ENCODE measurements at regions not wholly inside any gene's neighbourhood (a gene's known extent, or its start where the extent isn't known, plus 50 kb on each side); places are given as distances from the start of the nearest gene placed in this dataset.
"Not testable (repeated sequence)": the region's sequence is repeated elsewhere in the genome, so short reads cannot be mapped to it uniquely, and the experiment has no call there.

DNA sequence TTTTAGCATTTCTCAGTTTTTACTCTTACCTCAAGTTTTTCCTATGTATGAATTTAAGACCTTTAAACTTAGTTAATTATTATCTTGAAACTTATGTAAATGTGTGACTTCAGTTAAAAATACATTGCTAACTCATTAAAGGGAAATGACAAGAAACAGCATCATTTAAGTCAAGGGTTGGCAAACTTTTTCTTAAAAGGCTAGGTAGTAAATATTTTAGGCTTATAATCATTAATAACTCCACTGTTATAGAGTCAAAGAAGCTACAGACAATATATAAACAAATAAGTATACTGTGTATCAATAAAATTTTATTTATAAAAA, 259.7 kb upstream of the RBMS1 start:
- Histone ChIP-seq H3K27ac (ENCODE audit: low read depth) (no peak overlapping the region), H3K4me3 (ENCODE audit: low read depth, low read length) (no peak overlapping the region), H3K4me1 (ENCODE audit: insufficient read depth) (no peaks in the 10 kb centered on the region), H3K36me3 (ENCODE audit: insufficient read depth) (no peaks in the 10 kb centered on the region)
- no peak for DNase-seq (ENCODE audit: extremely low spot score)

DNA sequence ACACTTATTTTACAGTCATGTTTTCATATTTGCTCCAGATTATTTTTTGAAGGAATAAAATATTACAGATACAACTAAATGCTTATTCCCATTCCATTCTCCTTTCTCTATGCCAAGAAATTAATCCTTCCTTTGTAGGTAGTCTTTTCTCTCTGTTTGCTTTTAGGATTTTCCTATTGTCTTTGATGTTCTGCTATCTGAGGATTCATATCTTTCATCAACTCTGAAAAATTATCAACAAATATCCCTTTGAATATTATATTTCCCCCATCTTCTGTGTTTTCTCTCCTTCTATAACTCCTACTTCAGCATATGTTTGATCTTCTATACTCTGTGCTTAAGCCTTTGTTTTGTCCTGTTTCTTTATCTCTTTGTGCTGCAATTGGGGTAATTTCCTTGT, 260.4 kb upstream of the RBMS1 start:
- Histone ChIP-seq H3K27ac (ENCODE audit: low read depth) (no peak overlapping the region), H3K4me1 (ENCODE audit: insufficient read depth) (no peaks in the 10 kb centered on the region), H3K36me3 (ENCODE audit: insufficient read depth) (no peaks in the 10 kb centered on the region), H3K4me3 (ENCODE audit: low read depth, low read length) (no peak overlapping the region)
- DNase-seq (ENCODE audit: extremely low spot score) = no peak

DNA sequence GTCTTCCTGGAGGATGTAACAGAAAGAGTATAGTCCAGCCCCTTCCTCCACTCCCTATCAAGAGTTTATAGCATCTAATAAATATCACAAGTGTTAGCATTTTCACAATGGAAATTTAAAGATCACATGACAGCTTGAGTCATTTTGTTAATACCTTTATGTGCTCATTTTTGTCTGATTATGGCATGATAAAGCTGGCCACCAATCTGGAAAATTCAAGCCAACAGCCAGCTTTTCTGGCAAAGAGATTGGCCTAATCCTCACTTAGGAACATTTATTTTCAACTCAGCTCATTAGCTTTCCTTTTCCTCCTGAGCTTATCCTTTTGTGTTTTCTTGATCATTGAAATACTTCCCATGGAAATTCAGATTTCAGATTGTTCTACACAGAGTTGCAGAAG, 262.9 kb upstream of the RBMS1 start:
- DNase-seq (ENCODE audit: extremely low spot score) = no peak
- Histone ChIP-seq H3K36me3 (ENCODE audit: insufficient read depth) (no peaks in the 10 kb centered on the region), H3K27ac (ENCODE audit: low read depth) (no peak overlapping the region), H3K4me3 (ENCODE audit: low read depth, low read length) (no peak overlapping the region), H3K4me1 (ENCODE audit: insufficient read depth) (no peaks in the 10 kb centered on the region)

DNA sequence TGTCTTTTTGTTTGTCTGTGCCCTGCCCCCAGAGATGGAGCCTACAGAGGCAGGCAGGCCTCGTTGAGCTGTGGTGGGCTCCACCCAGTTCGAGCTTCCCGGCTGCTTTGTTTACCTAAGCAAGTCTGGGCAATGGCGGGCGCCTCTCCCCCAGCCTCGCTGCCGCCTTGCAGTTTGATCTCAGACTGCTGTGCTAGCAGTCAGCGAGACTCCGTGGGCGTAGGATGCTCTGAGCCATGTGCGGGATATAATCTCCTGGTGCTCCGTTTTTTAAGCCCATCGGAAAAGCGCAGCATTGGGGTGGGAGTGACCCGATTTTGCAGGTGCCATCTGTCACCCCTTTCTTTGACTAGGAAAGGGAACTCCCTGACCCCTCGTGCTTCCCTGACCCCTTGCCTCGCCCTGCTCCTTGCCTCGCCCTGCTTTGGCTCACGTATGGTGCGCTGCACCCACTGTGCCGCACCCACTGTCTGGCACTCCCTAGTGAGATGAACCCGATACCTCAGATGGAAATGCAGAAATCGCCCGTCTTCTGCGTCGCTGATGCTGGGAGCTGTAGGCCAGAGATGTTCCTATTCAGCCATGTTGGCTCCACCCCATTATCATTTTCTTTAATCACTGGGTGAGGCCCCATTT, 269.0 kb upstream of the RBMS1 start:
- not testable (repeated sequence) for H3K4me1 ChIP-seq (ENCODE audit: insufficient read depth); DNase-seq (ENCODE audit: extremely low spot score)
- WGBS = 94% methylated on average over 26 of the region's 26 CpGs

DNA sequence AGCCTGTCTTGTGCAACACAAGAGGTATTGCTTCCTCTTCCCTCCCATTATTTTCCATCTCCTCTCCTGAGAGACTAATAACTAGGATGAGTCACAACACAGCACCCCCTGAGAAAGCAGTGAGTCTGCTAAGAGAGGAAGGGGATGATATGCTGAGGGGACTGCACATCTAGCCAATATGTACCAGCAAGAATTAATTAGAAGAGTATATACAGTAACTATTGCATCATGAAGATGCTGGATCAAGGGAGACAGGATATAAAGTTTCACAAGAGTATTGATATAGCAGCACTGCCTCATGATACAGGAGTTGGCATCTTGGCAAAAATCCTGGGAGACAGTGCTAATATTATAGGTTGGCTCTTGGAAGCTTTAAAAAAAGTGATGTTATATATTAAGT, 289.9 kb upstream of the RBMS1 start:
- no peak for DNase-seq (ENCODE audit: extremely low spot score)
- Histone ChIP-seq H3K27ac (ENCODE audit: low read depth) (no peak overlapping the region), H3K4me1 (ENCODE audit: insufficient read depth) (no peaks in the 10 kb centered on the region), H3K4me3 (ENCODE audit: low read depth, low read length) (no peak overlapping the region), H3K36me3 (ENCODE audit: insufficient read depth) (no peaks in the 10 kb centered on the region)

More for the DNA sequence above, 269.0 kb upstream of the RBMS1 start:
- not testable (repeated sequence) for H3K4me3 ChIP-seq (ENCODE audit: low read depth, low read length); H3K36me3 ChIP-seq (ENCODE audit: insufficient read depth); H3K27ac ChIP-seq (ENCODE audit: low read depth)

DNA sequence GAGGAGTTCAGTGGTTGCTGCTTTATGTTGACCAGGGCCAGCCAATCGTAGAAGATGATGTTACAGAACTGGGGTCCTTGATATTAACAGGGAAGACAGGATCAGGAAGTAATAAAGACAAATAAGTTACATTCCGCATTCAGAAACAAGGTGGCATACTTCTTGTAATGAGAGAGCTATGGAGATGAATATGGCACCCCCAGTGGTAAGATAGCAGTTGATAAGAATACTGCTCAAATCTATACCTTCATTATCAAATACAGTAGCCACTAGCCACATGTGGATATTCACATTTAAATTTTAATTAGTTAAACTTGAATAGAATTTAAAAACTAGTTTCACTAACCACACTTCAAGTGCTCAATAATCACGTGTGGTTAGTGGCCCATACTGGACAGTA, 290.4 kb upstream of the RBMS1 start:
- Histone ChIP-seq H3K27ac (ENCODE audit: low read depth) (no peak overlapping the region), H3K4me3 (ENCODE audit: low read depth, low read length) (no peak overlapping the region), H3K36me3 (ENCODE audit: insufficient read depth) (no peaks in the 10 kb centered on the region), H3K4me1 (ENCODE audit: insufficient read depth) (no peaks in the 10 kb centered on the region)
- no peak for DNase-seq (ENCODE audit: extremely low spot score)
- WGBS = 94% methylated on average over 3 of the region's 3 CpGs

DNA sequence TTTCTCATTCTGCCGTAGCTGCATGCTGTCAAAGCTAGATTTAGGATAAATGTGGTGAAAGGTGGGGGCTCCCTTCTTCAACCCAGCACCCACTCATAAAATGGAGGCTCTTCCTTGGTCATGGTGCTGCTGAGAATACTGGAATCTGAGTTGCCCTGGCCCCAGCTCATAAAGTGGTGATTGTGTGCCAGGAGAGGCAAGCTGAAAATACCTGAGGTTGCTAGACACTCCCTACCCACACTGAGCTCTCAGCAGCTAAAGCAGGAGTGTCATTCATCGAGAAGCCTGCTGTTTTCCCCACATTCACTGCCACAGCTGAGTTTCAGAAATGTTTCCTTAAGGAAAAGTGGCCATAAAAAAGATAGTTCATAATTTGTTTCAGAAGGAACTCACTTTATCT, 297.1 kb upstream of the RBMS1 start:
- DNase-seq (ENCODE audit: extremely low spot score) = no peak
- H3K4me3 ChIP-seq (ENCODE audit: low read depth, low read length) = no peak overlapping the region
- H3K27ac ChIP-seq (ENCODE audit: low read depth) = no peak overlapping the region
- WGBS = 83% methylated on average over 2 of the region's 2 CpGs
- H3K36me3 ChIP-seq (ENCODE audit: insufficient read depth) = no peaks in the 10 kb centered on the region
- H3K4me1 ChIP-seq (ENCODE audit: insufficient read depth) = no peaks in the 10 kb centered on the region

DNA sequence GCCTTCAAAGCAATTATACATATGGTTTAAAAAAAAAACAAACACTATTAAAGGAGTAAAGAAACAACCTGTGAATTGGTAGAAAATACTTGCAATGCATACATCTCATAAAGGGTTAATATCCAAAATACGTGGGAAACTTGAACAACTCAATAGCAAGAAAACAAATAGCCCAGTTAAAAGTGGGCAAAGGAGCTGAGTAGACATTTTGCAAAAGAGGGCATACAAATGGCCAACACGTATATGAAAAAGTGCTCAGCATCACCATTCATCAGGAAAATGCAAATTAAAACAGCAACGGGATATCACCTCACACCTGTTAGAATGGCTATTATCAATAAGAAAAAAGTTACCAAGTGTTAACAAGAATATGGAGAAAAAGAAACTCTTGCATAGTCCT, 298.3 kb upstream of the RBMS1 start:
- no peaks in the 10 kb centered on the region for H3K36me3 ChIP-seq (ENCODE audit: insufficient read depth)
- no peak for DNase-seq (ENCODE audit: extremely low spot score)
- 79% methylated on average over 3 of the region's 3 CpGs for WGBS
- H3K4me3 ChIP-seq (ENCODE audit: low read depth, low read length) = no peak overlapping the region
- H3K27ac ChIP-seq (ENCODE audit: low read depth) = no peak overlapping the region
- no peaks in the 10 kb centered on the region for H3K4me1 ChIP-seq (ENCODE audit: insufficient read depth)

DNA sequence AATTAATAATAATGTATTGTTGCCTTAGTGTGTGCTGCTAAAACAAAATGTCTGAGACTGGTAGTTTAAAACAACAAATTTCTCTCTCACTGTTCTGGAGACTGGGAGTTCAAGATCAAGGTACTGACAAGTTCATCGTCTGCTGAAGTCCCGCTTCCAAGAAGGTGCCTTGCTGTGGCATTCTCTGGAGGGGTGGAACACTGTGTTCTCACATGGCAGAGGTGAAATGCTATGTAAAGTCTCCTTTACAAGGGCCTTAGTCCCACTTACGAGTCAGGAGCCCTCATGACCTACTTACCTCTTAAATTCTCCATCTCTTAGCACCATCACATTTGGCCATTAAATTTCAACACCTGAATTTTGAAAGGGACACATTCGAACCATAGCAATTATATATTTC, 299.2 kb upstream of the RBMS1 start:
- Histone ChIP-seq H3K36me3 (ENCODE audit: insufficient read depth) (no peaks in the 10 kb centered on the region), H3K4me3 (ENCODE audit: low read depth, low read length) (no peak overlapping the region), H3K27ac (ENCODE audit: low read depth) (no peak overlapping the region), H3K4me1 (ENCODE audit: insufficient read depth) (no peaks in the 10 kb centered on the region)
- no peak for DNase-seq (ENCODE audit: extremely low spot score)
- 82% methylated on average over 4 of the region's 4 CpGs for WGBS

DNA sequence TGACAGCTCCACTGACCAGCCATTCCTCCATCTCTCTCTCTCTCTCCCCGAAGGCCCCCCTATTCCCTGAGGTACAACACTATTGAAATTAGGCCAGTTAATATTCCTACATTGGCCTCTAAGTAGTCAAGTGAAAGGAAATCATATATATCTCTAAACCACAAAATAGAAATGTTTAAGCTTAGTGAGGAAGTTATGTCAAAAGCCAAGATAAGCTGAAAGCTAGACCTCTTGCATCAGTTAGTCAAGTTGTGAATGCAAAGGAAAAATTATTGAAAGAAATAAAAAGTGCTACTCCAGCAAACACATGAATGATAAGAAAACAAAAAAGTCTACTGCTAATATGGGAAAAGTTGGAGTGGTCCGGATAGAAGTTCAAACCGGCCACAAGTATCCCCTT, 301.3 kb upstream of the RBMS1 start:
- WGBS = 93% methylated on average over 3 of the region's 3 CpGs
- no peak for DNase-seq (ENCODE audit: extremely low spot score)
- Histone ChIP-seq H3K27ac (ENCODE audit: low read depth) (no peak overlapping the region), H3K4me1 (ENCODE audit: insufficient read depth) (no peaks in the 10 kb centered on the region), H3K36me3 (ENCODE audit: insufficient read depth) (no peaks in the 10 kb centered on the region), H3K4me3 (ENCODE audit: low read depth, low read length) (no peak overlapping the region)

DNA sequence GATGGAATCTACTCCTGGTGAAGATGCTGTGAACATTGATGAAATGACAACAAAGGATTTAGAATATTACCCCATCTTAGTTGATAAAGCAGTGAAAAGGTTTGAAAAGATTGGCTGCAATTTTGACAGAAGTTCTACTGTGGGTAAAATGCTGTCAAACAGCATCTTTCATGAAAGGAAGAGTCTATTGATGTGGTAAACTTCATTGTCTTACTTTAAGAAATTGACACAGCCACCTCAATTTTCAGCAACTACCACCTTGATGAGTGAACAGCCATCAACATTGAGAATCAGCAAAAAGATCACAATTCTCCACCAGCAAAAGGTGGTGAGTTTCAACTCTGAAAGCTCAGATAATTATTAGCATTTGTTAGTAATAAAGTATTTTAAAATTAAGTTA, 310.3 kb upstream of the RBMS1 start:
- no peak for DNase-seq (ENCODE audit: extremely low spot score)
- H3K4me1 ChIP-seq (ENCODE audit: insufficient read depth) = no peaks in the 10 kb centered on the region
- H3K27ac ChIP-seq (ENCODE audit: low read depth) = no peak overlapping the region
- H3K4me3 ChIP-seq (ENCODE audit: low read depth, low read length) = no peak overlapping the region
- no peaks in the 10 kb centered on the region for H3K36me3 ChIP-seq (ENCODE audit: insufficient read depth)

DNA sequence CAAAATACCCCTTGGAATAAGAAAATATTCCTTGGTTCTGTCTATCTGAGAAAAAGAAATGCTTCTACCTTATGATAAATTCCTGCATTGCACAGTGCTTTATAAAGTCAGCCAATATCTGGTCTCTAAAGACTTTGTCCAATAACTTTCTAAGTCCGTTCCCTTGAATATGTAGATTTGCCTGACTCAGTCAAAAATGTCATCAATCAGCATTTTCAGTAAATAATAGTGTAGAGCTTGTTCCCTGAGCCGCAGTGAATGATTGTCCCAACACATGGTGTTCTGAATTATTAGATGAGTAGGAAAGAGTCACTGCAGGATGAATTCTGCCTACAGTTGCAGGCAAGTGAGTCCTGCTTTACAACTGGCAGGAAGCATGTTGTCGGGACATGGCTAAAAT, 316.8 kb upstream of the RBMS1 start:
- Histone ChIP-seq H3K36me3 (ENCODE audit: insufficient read depth) (no peaks in the 10 kb centered on the region), H3K4me3 (ENCODE audit: low read depth, low read length) (no peak overlapping the region), H3K4me1 (ENCODE audit: insufficient read depth) (no peaks in the 10 kb centered on the region), H3K27ac (ENCODE audit: low read depth) (no peak overlapping the region)
- 94% methylated on average over 3 of the region's 3 CpGs for WGBS
- no peak for DNase-seq (ENCODE audit: extremely low spot score)

DNA sequence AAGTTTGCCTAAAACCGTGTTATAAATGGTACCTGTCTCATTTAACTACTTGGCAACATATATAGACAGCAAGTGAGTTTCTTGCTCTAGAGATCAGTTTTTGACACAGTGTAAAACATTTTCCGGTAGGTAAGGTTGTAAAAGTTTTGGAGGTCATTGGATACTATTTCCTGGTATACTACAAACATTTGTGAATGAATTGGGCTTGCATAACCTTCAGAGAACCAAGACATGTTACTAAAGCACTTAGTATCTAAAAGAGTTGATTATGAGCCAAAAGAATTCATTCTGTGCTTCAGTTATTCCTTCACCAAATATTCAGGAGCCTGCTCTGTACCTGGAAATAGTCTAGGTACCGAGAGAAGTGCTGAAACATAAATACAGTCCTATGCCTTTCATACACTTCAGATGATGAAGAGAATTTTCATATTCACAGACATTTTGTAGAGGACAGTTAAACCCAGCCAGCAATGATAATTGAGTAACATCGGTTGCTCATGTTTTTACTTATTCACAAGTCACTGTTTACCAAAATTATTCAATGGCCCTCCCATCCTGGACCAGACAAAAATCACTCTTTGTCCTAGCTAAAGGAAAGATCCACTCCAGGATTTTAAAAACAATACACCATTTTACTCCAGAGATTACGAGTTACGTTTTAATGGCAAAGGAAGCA, 319.4 kb upstream of the RBMS1 start:
- 52% methylated on average over 6 of the region's 6 CpGs for WGBS
- no peak overlapping the region for H3K4me3 ChIP-seq (ENCODE audit: low read depth, low read length)
- H3K27ac ChIP-seq (ENCODE audit: low read depth) = no peak overlapping the region

DNA sequence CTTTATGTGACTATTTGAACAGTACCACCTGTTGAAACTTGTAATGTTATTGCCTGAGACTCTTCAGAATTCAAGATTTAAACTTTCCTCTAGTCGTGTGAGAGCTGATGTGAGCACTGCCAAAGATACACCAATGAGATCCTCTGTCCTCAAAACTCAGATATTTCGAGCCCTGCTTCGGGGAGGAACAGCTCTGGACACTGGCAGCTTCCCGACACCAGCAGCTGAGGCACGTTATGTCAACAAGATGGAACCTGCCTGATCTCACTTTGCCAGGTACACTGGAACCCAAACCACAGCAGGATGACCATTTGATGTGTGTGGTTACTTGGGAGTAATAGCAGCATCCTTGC, 319.9 kb upstream of the RBMS1 start:
- H3K36me3 ChIP-seq (ENCODE audit: insufficient read depth) = no peaks in the 10 kb centered on the region
- H3K27ac ChIP-seq (ENCODE audit: low read depth) = no peak overlapping the region
- no peak overlapping the region for H3K4me3 ChIP-seq (ENCODE audit: low read depth, low read length)
- no peaks in the 10 kb centered on the region for H3K4me1 ChIP-seq (ENCODE audit: insufficient read depth)
- peak; percentile 59 for DNase-seq (ENCODE audit: extremely low spot score)
- WGBS = 41% methylated on average over 5 of the region's 5 CpGs

More for the DNA sequence above, 319.4 kb upstream of the RBMS1 start:
- H3K36me3 ChIP-seq (ENCODE audit: insufficient read depth) = no peaks in the 10 kb centered on the region
- no peak for DNase-seq (ENCODE audit: extremely low spot score)
- H3K4me1 ChIP-seq (ENCODE audit: insufficient read depth) = no peaks in the 10 kb centered on the region

DNA sequence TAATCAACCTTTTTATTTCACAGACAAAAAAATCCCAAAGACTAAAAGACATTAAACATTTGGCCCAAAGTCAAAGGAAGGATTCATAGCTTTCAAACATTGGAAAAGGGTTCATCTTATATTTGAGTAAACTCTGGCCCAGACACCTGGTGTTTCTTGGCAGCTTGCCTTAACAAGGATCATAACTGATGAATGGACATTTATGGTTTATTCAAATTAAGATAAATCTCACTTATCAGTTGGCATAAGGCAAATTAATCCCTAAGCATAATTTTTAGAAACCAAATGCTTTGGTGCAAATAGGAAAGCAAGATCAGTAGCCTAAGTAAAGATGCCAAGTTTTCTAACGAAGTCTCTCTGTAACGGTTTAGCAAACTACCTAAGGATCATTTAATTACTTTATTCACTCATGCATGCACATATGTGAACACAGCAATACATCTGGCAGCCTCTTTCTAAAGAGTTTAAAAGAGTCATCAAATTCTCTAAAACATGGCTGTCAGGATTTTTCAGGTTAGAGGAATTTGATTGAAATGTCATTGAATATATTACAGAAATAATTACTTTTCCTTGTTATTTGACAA, 323.4 kb upstream of the RBMS1 start:
- Histone ChIP-seq H3K36me3 (ENCODE audit: insufficient read depth) (no peaks in the 10 kb centered on the region), H3K4me3 (ENCODE audit: low read depth, low read length) (no peak overlapping the region), H3K27ac (ENCODE audit: low read depth) (no peak overlapping the region), H3K4me1 (ENCODE audit: insufficient read depth) (no peaks in the 10 kb centered on the region)
- WGBS = 44% methylated on average over 2 of the region's 2 CpGs
- DNase-seq (ENCODE audit: extremely low spot score) = no peak

Measured in urinary bladder (tissue), 3 donors.